DOHH2 (cell line): ENCODE measurements at regions not wholly inside any gene's neighbourhood (a gene's known extent, or its start where the extent isn't known, plus 50 kb on each side); places are given as distances from the start of the nearest gene placed in this dataset.

Source experiments
- EZH2phosphoT487 ChIP-seq: fragments of 200-600 bp; sonication (generic); IDR thresholded peaks from 2 replicates; pipeline ENCODE4 v1.6.1; 2017; ENCODE audit warnings: borderline replicate concordance, mild to moderate bottlenecking, antibody characterized with exemption, low read length, moderate library complexity, mixed read lengths
- TF ChIP-seq, protein P1 (sequence below): fragments of 200-600 bp; sonication (generic); IDR thresholded peaks from one replicate; pipeline ENCODE4 v1.5.1; 2014; ENCODE audit warnings: antibody characterized with exemption, mild to moderate bottlenecking, low read depth, low read length; ENCODE audit not compliant: poor library complexity, severe bottlenecking

DNA sequence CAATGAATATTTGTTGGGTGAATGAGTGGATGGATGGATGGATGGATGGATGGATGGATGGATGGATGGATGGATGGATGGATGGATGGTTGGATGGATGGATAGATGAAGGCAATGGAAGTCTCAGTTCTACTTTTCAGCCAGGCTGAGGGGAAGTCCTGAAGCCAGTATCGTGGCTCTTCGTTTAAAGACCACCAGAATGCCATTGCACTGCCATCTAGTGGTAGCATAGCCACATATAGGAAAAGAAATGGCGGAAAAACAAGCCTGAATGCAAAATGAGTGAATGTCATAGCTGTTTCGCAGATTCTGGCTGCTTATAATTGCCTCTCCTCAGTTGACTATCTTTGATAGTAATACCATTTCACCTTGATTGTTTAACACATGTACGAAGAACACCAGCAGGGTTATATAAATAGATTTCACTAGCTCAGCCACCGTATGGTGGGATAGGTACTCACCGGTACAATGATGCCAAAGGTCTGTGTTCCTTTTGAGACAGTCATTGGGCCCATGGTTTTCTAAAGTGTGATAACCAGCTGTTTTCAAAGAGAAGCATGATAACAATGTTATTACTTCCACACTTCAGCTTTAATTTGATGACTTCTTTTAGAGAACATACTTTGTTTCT lies 62.3 kb upstream of the GREB1L start:
- TF ChIP-seq, protein P1, sequence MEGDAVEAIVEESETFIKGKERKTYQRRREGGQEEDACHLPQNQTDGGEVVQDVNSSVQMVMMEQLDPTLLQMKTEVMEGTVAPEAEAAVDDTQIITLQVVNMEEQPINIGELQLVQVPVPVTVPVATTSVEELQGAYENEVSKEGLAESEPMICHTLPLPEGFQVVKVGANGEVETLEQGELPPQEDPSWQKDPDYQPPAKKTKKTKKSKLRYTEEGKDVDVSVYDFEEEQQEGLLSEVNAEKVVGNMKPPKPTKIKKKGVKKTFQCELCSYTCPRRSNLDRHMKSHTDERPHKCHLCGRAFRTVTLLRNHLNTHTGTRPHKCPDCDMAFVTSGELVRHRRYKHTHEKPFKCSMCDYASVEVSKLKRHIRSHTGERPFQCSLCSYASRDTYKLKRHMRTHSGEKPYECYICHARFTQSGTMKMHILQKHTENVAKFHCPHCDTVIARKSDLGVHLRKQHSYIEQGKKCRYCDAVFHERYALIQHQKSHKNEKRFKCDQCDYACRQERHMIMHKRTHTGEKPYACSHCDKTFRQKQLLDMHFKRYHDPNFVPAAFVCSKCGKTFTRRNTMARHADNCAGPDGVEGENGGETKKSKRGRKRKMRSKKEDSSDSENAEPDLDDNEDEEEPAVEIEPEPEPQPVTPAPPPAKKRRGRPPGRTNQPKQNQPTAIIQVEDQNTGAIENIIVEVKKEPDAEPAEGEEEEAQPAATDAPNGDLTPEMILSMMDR = peak; percentile 85
- no peak for TF ChIP-seq EZH2phosphoT487
